Activated CD4-positive, alpha-beta T cell treated with anti-CD3 and anti-CD28 coated beads, Interleukin-2, amount 50 U/mL, for 16 hours (primary cell): ENCODE measurements at regions not wholly inside any gene's neighbourhood (a gene's known extent, or its start where the extent isn't known, plus 50 kb on each side); places are given as distances from the start of the nearest gene placed in this dataset.
"Not testable (repeated sequence)": the region's sequence is repeated elsewhere in the genome, so short reads cannot be mapped to it uniquely, and the experiment has no call there.

Source experiments
- DNase-seq: peaks from one replicate; pipeline ENCODE4 v3.0.0-alpha.2; 2020

- DNase-seq, result no peak
These were observed 353.9 kb downstream of the NSUN3 start for GRCh38 chr3:94416768-94417167.

GRCh38 chr3:94417963-94418455, 355.1 kb downstream of the NSUN3 start:
- no peak for DNase-seq

- no peak for DNase-seq
These were observed 358.1 kb downstream of the NSUN3 start for GRCh38 chr3:94420931-94421330.

GRCh38 chr3:94423578-94423977, 360.7 kb downstream of the NSUN3 start:
- DNase-seq, result no peak

- no peak for DNase-seq
These were observed 366.7 kb downstream of the NSUN3 start for GRCh38 chr3:94429517-94429916.

- no peak for DNase-seq
These were observed 369.2 kb downstream of the NSUN3 start for GRCh38 chr3:94431876-94432570.

- DNase-seq, result no peak
These were observed 370.9 kb downstream of the NSUN3 start for GRCh38 chr3:94433811-94434210.

GRCh38 chr3:94440767-94441493, 378.1 kb downstream of the NSUN3 start:
- no peak for DNase-seq

- no peak for DNase-seq
These were observed 378.6 kb downstream of the NSUN3 start for GRCh38 chr3:94441494-94441847.

- no peak for DNase-seq
These were observed 391.0 kb downstream of the NSUN3 start for GRCh38 chr3:94453864-94454263.

GRCh38 chr3:94459167-94459566, 396.3 kb downstream of the NSUN3 start:
- DNase-seq, result no peak

- DNase-seq, result no peak
These were observed 398.1 kb downstream of the NSUN3 start for GRCh38 chr3:94460931-94461330.

GRCh38 chr3:94462931-94463330, 400.1 kb downstream of the NSUN3 start:
- no peak for DNase-seq

GRCh38 chr3:94472511-94472910, 409.6 kb downstream of the NSUN3 start:
- DNase-seq, result no peak

- DNase-seq, result no peak
These were observed 418.5 kb downstream of the NSUN3 start for GRCh38 chr3:94481226-94481898.

GRCh38 chr3:94482686-94483085, 419.8 kb downstream of the NSUN3 start:
- no peak for DNase-seq

- DNase-seq, result no peak
These were observed 420.5 kb downstream of the NSUN3 start for GRCh38 chr3:94483403-94483802.

GRCh38 chr3:94494992-94495391, 432.1 kb downstream of the NSUN3 start:
- no peak for DNase-seq

GRCh38 chr3:94500146-94500545, 437.3 kb downstream of the NSUN3 start:
- DNase-seq, result no peak

GRCh38 chr3:94507354-94507753, 444.5 kb downstream of the NSUN3 start:
- not testable (repeated sequence) for DNase-seq

GRCh38 chr3:94512876-94513275, 450.0 kb downstream of the NSUN3 start:
- no peak for DNase-seq

- no peak for DNase-seq
These were observed 450.7 kb downstream of the NSUN3 start for GRCh38 chr3:94513600-94513999.

- no peak for DNase-seq
These were observed 453.1 kb downstream of the NSUN3 start for GRCh38 chr3:94515983-94516382.

GRCh38 chr3:94520364-94520763, 457.5 kb downstream of the NSUN3 start:
- DNase-seq, result no peak
